ENCODE measurements at regions not wholly inside any gene's neighbourhood (a gene's known extent, or its start where the extent isn't known, plus 50 kb on each side); places are given as distances from the start of the nearest gene placed in this dataset.

DNA sequence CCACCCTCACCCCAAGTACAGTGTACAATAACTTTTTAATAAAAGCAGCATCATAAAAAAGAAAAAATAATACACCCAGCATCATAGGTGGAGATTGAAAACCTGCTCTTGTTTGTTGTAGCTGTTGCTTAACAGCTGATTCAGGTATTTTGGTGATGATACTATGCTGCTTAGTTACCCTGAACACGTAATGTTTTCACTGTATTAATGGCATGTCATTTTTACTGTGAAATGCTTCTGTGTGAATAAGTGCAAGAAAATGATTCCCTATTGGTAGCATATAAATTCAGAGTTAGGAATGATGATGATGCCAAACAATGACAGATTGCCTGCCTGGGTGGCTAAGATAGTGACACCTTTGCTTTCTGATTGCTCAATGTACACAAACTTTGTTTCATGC lies 405.7 kb downstream of the HDGFL1 start:
- no peaks in the 10 kb centered on the region for H3K27me3 Mint-ChIP-seq (ENCODE audit: unreplicated experiment)
- H3K36me3 Mint-ChIP-seq (ENCODE audit: low read depth, unreplicated experiment): no peaks in the 10 kb centered on the region
- TF ChIP-seq CTCF (IDR thresholded peaks at IDR 0.05; ENCODE audit: unreplicated experiment): no peak
- no peak overlapping the region for H3K4me3 Mint-ChIP-seq (ENCODE audit: unreplicated experiment)
- no peaks in the 10 kb centered on the region for H3K4me1 Mint-ChIP-seq (ENCODE audit: unreplicated experiment)
- no peak for DNase-seq (ENCODE audit: low spot score)
- H3K9me3 Mint-ChIP-seq (ENCODE audit: unreplicated experiment): no peaks in the 10 kb centered on the region
- no peak overlapping the region for H3K27ac Mint-ChIP-seq (ENCODE audit: unreplicated experiment)

GRCh38 chr6:22980446-22980845 lies 411.1 kb downstream of the HDGFL1 start:
- Mint-ChIP-seq H3K36me3 (ENCODE audit: low read depth, unreplicated experiment) (no peaks in the 10 kb centered on the region), H3K9me3 (ENCODE audit: unreplicated experiment) (no peaks in the 10 kb centered on the region), H3K4me3 (ENCODE audit: unreplicated experiment) (no peak overlapping the region), H3K4me1 (ENCODE audit: unreplicated experiment) (no peaks in the 10 kb centered on the region), H3K27me3 (ENCODE audit: unreplicated experiment) (no peaks in the 10 kb centered on the region), H3K27ac (ENCODE audit: unreplicated experiment) (no peak overlapping the region)
- no peak for TF ChIP-seq CTCF (IDR thresholded peaks at IDR 0.05; ENCODE audit: unreplicated experiment)
- DNase-seq (ENCODE audit: low spot score): no peak

DNA sequence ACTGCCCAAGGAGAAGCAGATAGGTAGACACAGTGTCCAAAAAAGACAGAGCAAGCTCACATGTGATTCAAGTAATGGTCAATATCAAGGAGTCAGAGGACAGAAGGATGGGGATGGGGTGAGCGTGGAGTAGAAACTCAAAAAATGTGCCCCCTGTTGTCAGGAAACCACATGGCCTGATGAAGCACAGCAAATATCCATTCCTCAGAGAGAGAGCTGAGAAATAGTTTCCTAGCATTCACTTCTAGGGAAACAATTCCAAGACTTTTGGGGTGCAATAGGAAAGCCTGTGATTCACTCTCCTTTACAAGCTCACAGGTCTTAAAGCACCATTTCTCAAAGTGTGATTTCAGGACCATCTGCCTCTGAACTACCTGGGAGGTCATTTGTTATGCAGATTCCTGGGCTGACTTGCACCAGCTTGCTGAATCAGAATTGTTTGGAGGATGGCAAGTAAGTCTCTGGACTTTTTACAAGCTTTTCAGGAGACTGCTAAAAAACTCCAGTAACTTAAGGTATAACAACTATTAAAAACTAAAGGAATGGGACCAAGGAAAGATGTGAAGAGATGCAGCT lies 432.8 kb downstream of the HDGFL1 start:
- no peak for TF ChIP-seq CTCF (IDR thresholded peaks at IDR 0.05; ENCODE audit: unreplicated experiment)
- no peak overlapping the region for H3K4me3 Mint-ChIP-seq (ENCODE audit: unreplicated experiment)
- H3K4me1 Mint-ChIP-seq (ENCODE audit: unreplicated experiment): no peaks in the 10 kb centered on the region
- DNase-seq (ENCODE audit: low spot score): no peak
- H3K9me3 Mint-ChIP-seq (ENCODE audit: unreplicated experiment): no peaks in the 10 kb centered on the region
- no peak overlapping the region for H3K27ac Mint-ChIP-seq (ENCODE audit: unreplicated experiment)
- no peaks in the 10 kb centered on the region for H3K36me3 Mint-ChIP-seq (ENCODE audit: low read depth, unreplicated experiment)
- H3K27me3 Mint-ChIP-seq (ENCODE audit: unreplicated experiment): no peaks in the 10 kb centered on the region

DNA sequence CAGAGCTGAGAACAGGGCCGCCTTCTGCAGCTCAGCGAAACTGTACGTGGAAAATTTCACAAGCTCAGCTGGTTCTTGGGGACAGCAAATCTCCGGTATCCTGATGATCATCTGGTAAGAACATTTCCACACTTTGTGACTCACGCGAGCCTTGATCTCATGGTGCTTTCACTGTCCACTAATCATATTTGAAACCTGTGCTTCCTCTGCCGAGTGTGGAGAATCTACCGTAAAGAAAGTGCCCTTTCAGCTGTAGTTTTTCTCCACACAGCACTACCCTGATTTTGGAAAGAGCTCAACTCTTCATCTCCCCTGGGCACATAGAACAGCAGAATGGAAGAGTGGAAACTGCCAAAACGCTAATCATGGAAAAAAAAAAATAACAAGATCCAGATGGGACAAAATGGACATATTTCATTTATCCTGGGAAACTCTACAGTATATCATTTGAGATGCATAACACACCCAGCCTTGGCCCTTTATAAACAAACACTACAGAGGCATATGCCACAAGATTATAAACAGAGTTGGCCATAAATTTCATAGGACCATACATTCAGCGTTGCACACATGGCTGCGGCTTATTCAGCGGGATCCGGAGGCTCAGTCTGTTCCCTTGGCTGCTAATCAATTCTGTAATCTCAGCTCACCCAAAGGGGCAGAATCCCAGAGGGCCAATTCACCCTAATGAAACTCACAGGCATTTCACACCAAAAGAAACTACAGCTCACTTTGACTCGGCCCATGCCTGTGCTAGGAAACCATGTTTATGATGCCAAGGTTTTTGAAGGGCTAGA lies 434.5 kb downstream of the HDGFL1 start:
- no peak overlapping the region for H3K4me3 Mint-ChIP-seq (ENCODE audit: unreplicated experiment)
- no peak for DNase-seq (ENCODE audit: low spot score)
- H3K9me3 Mint-ChIP-seq (ENCODE audit: unreplicated experiment): no peaks in the 10 kb centered on the region
- no peak overlapping the region for H3K27ac Mint-ChIP-seq (ENCODE audit: unreplicated experiment)
- no peak for TF ChIP-seq CTCF (IDR thresholded peaks at IDR 0.05; ENCODE audit: unreplicated experiment)
- no peaks in the 10 kb centered on the region for H3K27me3 Mint-ChIP-seq (ENCODE audit: unreplicated experiment)
- H3K4me1 Mint-ChIP-seq (ENCODE audit: unreplicated experiment): no peaks in the 10 kb centered on the region
- H3K36me3 Mint-ChIP-seq (ENCODE audit: low read depth, unreplicated experiment): no peaks in the 10 kb centered on the region

GRCh38 chr6:23006656-23007055 lies 437.3 kb downstream of the HDGFL1 start:
- Mint-ChIP-seq H3K27me3 (ENCODE audit: unreplicated experiment) (no peaks in the 10 kb centered on the region), H3K9me3 (ENCODE audit: unreplicated experiment) (no peaks in the 10 kb centered on the region), H3K4me1 (ENCODE audit: unreplicated experiment) (no peaks in the 10 kb centered on the region), H3K4me3 (ENCODE audit: unreplicated experiment) (no peak overlapping the region), H3K36me3 (ENCODE audit: low read depth, unreplicated experiment) (no peaks in the 10 kb centered on the region), H3K27ac (ENCODE audit: unreplicated experiment) (no peak overlapping the region)
- no peak for TF ChIP-seq CTCF (IDR thresholded peaks at IDR 0.05; ENCODE audit: unreplicated experiment)
- DNase-seq (ENCODE audit: low spot score): no peak
